Activated CD8-positive, alpha-beta T cell treated with anti-CD3 and anti-CD28 coated beads, Interleukin-2, amount 10 ng/mL, durations not matched to agents 7 days and 5 days (primary cell): ENCODE measurements at regions not wholly inside any gene's neighbourhood (a gene's known extent, or its start where the extent isn't known, plus 50 kb on each side); places are given as distances from the start of the nearest gene placed in this dataset.

Experiments used
- ATAC-seq: fragments of 150-1000 bp; cut with Tn5 transposase; one replicate; pipeline ENCODE4 v1.10.0; 2021; ENCODE audit warnings: moderate library complexity
- CTCF ChIA-PET: fragments of 350-600 bp; sonication (Branson Sonifier 250); formaldehyde crosslinking; loops from one replicate; lab custom pipeline; 2021; ENCODE audit warnings: antibody characterized with exemption; lab: Charles Lee
- POLR2A ChIA-PET: fragments of 350-600 bp; sonication (Branson Sonifier 250); formaldehyde crosslinking; loops from one replicate; lab custom pipeline; 2021; ENCODE audit warnings: antibody characterized with exemption; lab: Charles Lee
- DNase-seq: peaks from one replicate; pipeline ENCODE4 v3.0.0-alpha.2; 2020
- H3K27ac Mint-ChIP-seq: one replicate; pipeline ENCODE4 v1.8.0; 2021; ENCODE audit warnings: mild to moderate bottlenecking, mixed read lengths
- H3K27me3 Mint-ChIP-seq: one replicate; pipeline ENCODE4 v1.8.0; 2021; ENCODE audit warnings: low read depth, mixed read lengths
- H3K36me3 Mint-ChIP-seq: one replicate; pipeline ENCODE4 v1.8.0; 2021; ENCODE audit warnings: low read depth, mixed read lengths
- H3K4me1 Mint-ChIP-seq: one replicate; pipeline ENCODE4 v1.8.0; 2021; ENCODE audit warnings: low read depth, mixed read lengths
- H3K4me3 Mint-ChIP-seq: one replicate; pipeline ENCODE4 v1.8.0; 2021; ENCODE audit warnings: mild to moderate bottlenecking, mixed read lengths
- H3K9me3 Mint-ChIP-seq: one replicate; pipeline ENCODE4 v1.8.0; 2022; ENCODE audit warnings: mixed read lengths; ENCODE audit not compliant: insufficient read depth

GRCh38 chr10:78565841-78566240 is 502.9 kb upstream of the ZMIZ1 start:
- ATAC-seq (no peak), DNase-seq (no peak)
- Mint-ChIP-seq H3K36me3 (no peaks in the 10 kb centered on the region), H3K4me1 (peaks cover 4% of the 10 kb centered on the region), H3K27ac (no peak overlapping the region), H3K27me3 (peaks cover 10% of the 10 kb centered on the region), H3K4me3 (no peak overlapping the region), H3K9me3 (no peaks in the 10 kb centered on the region)
- POLR2A ChIA-PET: no interaction called here
- CTCF ChIA-PET: interaction anchor here (1.6 kb wide), 1 partner anchor 518 kb away, joined by 6 read pairs; no protein-coding TSS in a partner anchor

GRCh38 chr10:78566284-78567111 is 502.3 kb upstream of the ZMIZ1 start:
- POLR2A ChIA-PET: no interaction called here
- H3K27me3 Mint-ChIP-seq: peaks cover 10% of the 10 kb centered on the region
- DNase-seq (no peak), ATAC-seq (no peak)
- no peaks in the 10 kb centered on the region for H3K36me3 Mint-ChIP-seq
- no peaks in the 10 kb centered on the region for H3K9me3 Mint-ChIP-seq
- H3K27ac Mint-ChIP-seq: no peak overlapping the region
- CTCF ChIA-PET: interaction anchor here (1.6 kb wide), 1 partner anchor 519 kb away, joined by 6 read pairs; no protein-coding TSS in a partner anchor
- H3K4me1 Mint-ChIP-seq: peaks cover 4% of the 10 kb centered on the region
- no peak overlapping the region for H3K4me3 Mint-ChIP-seq

- peaks cover 4% of the 10 kb centered on the region for H3K4me1 Mint-ChIP-seq
- H3K9me3 Mint-ChIP-seq: no peaks in the 10 kb centered on the region
- H3K4me3 Mint-ChIP-seq: no peak overlapping the region
- POLR2A ChIA-PET: no interaction called here
- CTCF ChIA-PET: no interaction called here
- ATAC-seq (no peak), DNase-seq (no peak)
- no peaks in the 10 kb centered on the region for H3K36me3 Mint-ChIP-seq
- H3K27ac Mint-ChIP-seq: no peak overlapping the region
- H3K27me3 Mint-ChIP-seq: peaks cover 6% of the 10 kb centered on the region
Observed at GRCh38 chr10:78567680-78568455, 500.9 kb upstream of the ZMIZ1 start.

- H3K27ac Mint-ChIP-seq: no peak overlapping the region
- peaks cover 4% of the 10 kb centered on the region for H3K4me1 Mint-ChIP-seq
- H3K27me3 Mint-ChIP-seq: peaks cover 6% of the 10 kb centered on the region
- no peaks in the 10 kb centered on the region for H3K9me3 Mint-ChIP-seq
- CTCF ChIA-PET: interaction anchor here (1.4 kb wide), 1 partner anchor 12 kb away, joined by 3 read pairs; no protein-coding TSS in a partner anchor
- DNase-seq (no peak), ATAC-seq (no peak)
- POLR2A ChIA-PET: no interaction called here
- no peak overlapping the region for H3K4me3 Mint-ChIP-seq
- no peaks in the 10 kb centered on the region for H3K36me3 Mint-ChIP-seq
Observed at GRCh38 chr10:78568620-78569019, 500.1 kb upstream of the ZMIZ1 start.

- H3K36me3 Mint-ChIP-seq: no peaks in the 10 kb centered on the region
- ATAC-seq (no peak), DNase-seq (no peak)
- H3K27me3 Mint-ChIP-seq: no peaks in the 10 kb centered on the region
- CTCF ChIA-PET: no interaction called here
- H3K4me3 Mint-ChIP-seq: no peak overlapping the region
- no peaks in the 10 kb centered on the region for H3K9me3 Mint-ChIP-seq
- no peak overlapping the region for H3K27ac Mint-ChIP-seq
- H3K4me1 Mint-ChIP-seq: peaks cover 4% of the 10 kb centered on the region
- POLR2A ChIA-PET: no interaction called here
Observed at GRCh38 chr10:78570633-78571235, 498.0 kb upstream of the ZMIZ1 start.

- DNase-seq: no peak
- Mint-ChIP-seq H3K27me3 (no peaks in the 10 kb centered on the region), H3K4me1 (peaks cover 4% of the 10 kb centered on the region), H3K36me3 (no peaks in the 10 kb centered on the region), H3K4me3 (no peak overlapping the region), H3K9me3 (no peaks in the 10 kb centered on the region), H3K27ac (no peak overlapping the region)
- ATAC-seq: no peak
- ChIA-PET CTCF (no interaction called here), POLR2A (no interaction called here)
Observed at GRCh38 chr10:78571286-78571685, 497.5 kb upstream of the ZMIZ1 start.

GRCh38 chr10:78571891-78572290 is 496.9 kb upstream of the ZMIZ1 start:
- Mint-ChIP-seq H3K4me3 (no peak overlapping the region), H3K36me3 (no peaks in the 10 kb centered on the region), H3K9me3 (no peaks in the 10 kb centered on the region), H3K27ac (no peak overlapping the region), H3K27me3 (no peaks in the 10 kb centered on the region), H3K4me1 (peaks cover 4% of the 10 kb centered on the region)
- ATAC-seq (no peak), DNase-seq (no peak)
- CTCF ChIA-PET: no interaction called here
- POLR2A ChIA-PET: no interaction called here

GRCh38 chr10:78572565-78572964 is 496.2 kb upstream of the ZMIZ1 start:
- Mint-ChIP-seq H3K36me3 (no peaks in the 10 kb centered on the region), H3K9me3 (no peaks in the 10 kb centered on the region), H3K4me3 (no peak overlapping the region), H3K27me3 (no peaks in the 10 kb centered on the region), H3K27ac (no peak overlapping the region), H3K4me1 (peaks cover 4% of the 10 kb centered on the region)
- CTCF ChIA-PET: no interaction called here
- DNase-seq (no peak), ATAC-seq (no peak)
- POLR2A ChIA-PET: no interaction called here

GRCh38 chr10:78574547-78574946 is 494.2 kb upstream of the ZMIZ1 start:
- ATAC-seq (no peak), DNase-seq (no peak)
- Mint-ChIP-seq H3K27ac (no peak overlapping the region), H3K4me1 (peaks cover 5% of the 10 kb centered on the region), H3K36me3 (no peaks in the 10 kb centered on the region), H3K27me3 (no peaks in the 10 kb centered on the region), H3K9me3 (no peaks in the 10 kb centered on the region), H3K4me3 (no peak overlapping the region)
- CTCF ChIA-PET: no interaction called here
- POLR2A ChIA-PET: no interaction called here

- ChIA-PET CTCF (no interaction called here), POLR2A (no interaction called here)
- DNase-seq: no peak
Observed at GRCh38 chr10:78575400-78575799, 493.4 kb upstream of the ZMIZ1 start.

GRCh38 chr10:78576276-78576675 is 492.5 kb upstream of the ZMIZ1 start:
- H3K27me3 Mint-ChIP-seq: peaks cover under 1% of the 10 kb centered on the region
- POLR2A ChIA-PET: no interaction called here
- H3K27ac Mint-ChIP-seq: no peak overlapping the region
- DNase-seq (no peak), ATAC-seq (no peak)
- peaks cover 5% of the 10 kb centered on the region for H3K4me1 Mint-ChIP-seq
- no peak overlapping the region for H3K4me3 Mint-ChIP-seq
- H3K9me3 Mint-ChIP-seq: no peaks in the 10 kb centered on the region
- CTCF ChIA-PET: no interaction called here
- no peaks in the 10 kb centered on the region for H3K36me3 Mint-ChIP-seq

More at GRCh38 chr10:78575400-78575799, 493.4 kb upstream of the ZMIZ1 start:
- Mint-ChIP-seq H3K36me3 (no peaks in the 10 kb centered on the region), H3K27me3 (no peaks in the 10 kb centered on the region), H3K9me3 (no peaks in the 10 kb centered on the region), H3K27ac (no peak overlapping the region), H3K4me3 (no peak overlapping the region), H3K4me1 (peaks cover 5% of the 10 kb centered on the region)
- ATAC-seq: no peak

- Mint-ChIP-seq H3K4me1 (peaks cover 5% of the 10 kb centered on the region), H3K9me3 (no peaks in the 10 kb centered on the region), H3K27ac (no peak overlapping the region), H3K4me3 (no peak overlapping the region), H3K27me3 (peaks cover 3% of the 10 kb centered on the region), H3K36me3 (no peaks in the 10 kb centered on the region)
- ChIA-PET POLR2A (no interaction called here), CTCF (no interaction called here)
- DNase-seq (no peak), ATAC-seq (no peak)
Observed at GRCh38 chr10:78577712-78578111, 491.1 kb upstream of the ZMIZ1 start.
